K562 (cell line): ENCODE measurements at regions not wholly inside any gene's neighbourhood (a gene's known extent, or its start where the extent isn't known, plus 50 kb on each side); places are given as distances from the start of the nearest gene placed in this dataset.
"Not testable (repeated sequence)": the region's sequence is repeated elsewhere in the genome, so short reads cannot be mapped to it uniquely, and the experiment has no call there.

Source experiments
- ATAC-seq: fragments of 200-7000 bp; cut with Tn5 transposase; 3 replicates; pipeline ENCODE4 v1.9.1; 2020; ENCODE audit warnings: moderate library complexity
- BruUV-seq: library from RNA; stranded (reverse); fragments of 400-500 nt; replicated peaks from 2 replicates; lab custom pipeline; 2021; lab: Mats Ljungman, UMichigan
- CTCF ChIA-PET: fragments of 300-600 bp; formaldehyde crosslinking; extraction: SDS; loops from one replicate; lab custom pipeline; 2021; ENCODE audit warnings: low intra/inter-chr PET ratio; lab: Yijun Ruan, JAX
- POLR2A ChIA-PET: fragments of 300-600, 350-650 bp; sonication (Branson Sonifier 250); formaldehyde crosslinking; extraction: SDS; loops from one replicate; lab custom pipeline; 2021; ENCODE audit warnings: antibody characterized with exemption, inconsistent platforms; lab: Yijun Ruan, JAX
- DNase-seq, 4 experiments: peaks; one replicate each; pipeline versions ENCODE4 v3.0.0 to v3.0.0-alpha.2; 2011 to 2018; ENCODE audit warnings: low spot score in 3 of 4, mixed read lengths in 3 of 4; ENCODE audit errors: extremely low read depth in 1 of 4
- FAIRE-seq: peaks from 2 replicates; lab custom pipeline; 2011; peaks lifted over from hg19 to GRCh38; lab: Jason Lieb, UNC
- H2AFZ ChIP-seq: 2 replicates; pipeline ENCODE4 v1.6.0; 2011; ENCODE audit warnings: low read depth, low read length, control low read depth, inconsistent platforms
- H3K27ac ChIP-seq: fragments of 200-600 bp; 3 replicates; pipeline ENCODE4 v1.8.0; 2011; ENCODE audit warnings: low read depth, mild to moderate bottlenecking, control low read depth, inconsistent platforms, low read length, moderate library complexity, mixed read lengths; ENCODE audit errors: extremely low read depth
- H3K27me3 ChIP-seq, 2 experiments: fragments of 300-600 bp in 1 of 2; 2 replicates in 1 of 2; 3 replicates in 1 of 2; pipeline versions ENCODE4 v1.6.0 to v1.8.0; 2011; ENCODE audit warnings: inconsistent platforms in 2 of 2, low read length in 2 of 2, mild to moderate bottlenecking in 1 of 2, mixed read lengths in 1 of 2, moderate library complexity in 1 of 2; ENCODE audit not compliant: control insufficient read depth in 2 of 2, insufficient read depth in 2 of 2
- H3K36me3 ChIP-seq: fragments of 300-600 bp; 3 replicates; pipeline ENCODE4 v1.8.0; 2011; ENCODE audit warnings: mild to moderate bottlenecking, low read length, inconsistent platforms; ENCODE audit not compliant: control insufficient read depth, insufficient read depth
- H3K4me1 ChIP-seq, 2 experiments: fragments of 200-600 bp in 1 of 2; replicated peaks in 1 of 2; 2 replicates in 1 of 2; 3 replicates in 1 of 2; pipeline versions ENCODE4 v1.5.1 to v1.8.0; 2011; ENCODE audit warnings: inconsistent platforms in 2 of 2, low read length in 2 of 2, mild to moderate bottlenecking in 1 of 2, mixed read lengths in 1 of 2, moderate library complexity in 1 of 2; ENCODE audit not compliant: control insufficient read depth in 2 of 2, insufficient read depth in 2 of 2
- H3K4me2 ChIP-seq: 2 replicates; pipeline ENCODE4 v1.6.1; 2011; ENCODE audit warnings: low read length, control low read depth, inconsistent platforms, mixed read lengths; ENCODE audit not compliant: insufficient read depth
- H3K4me3 ChIP-seq: fragments of 200-600 bp; sonication (generic), shearing (Covaris generic); 2 replicates; pipeline ENCODE4 v1.5.1; 2016; ENCODE audit warnings: control low read depth, inconsistent platforms
- H3K79me2 ChIP-seq: fragments of 200-600 bp; 3 replicates; pipeline ENCODE4 v1.8.0; 2011; ENCODE audit warnings: low read length, inconsistent platforms; ENCODE audit not compliant: control insufficient read depth, insufficient read depth
- H3K9ac ChIP-seq, 2 experiments: 2 replicates each; pipeline versions ENCODE4 v1.6.0 to v1.6.1; 2011; ENCODE audit warnings: low read depth in 2 of 2, low read length in 2 of 2, control low read depth in 1 of 2, inconsistent platforms in 1 of 2, mild to moderate bottlenecking in 1 of 2, mixed read lengths in 1 of 2; ENCODE audit not compliant: insufficient read depth in 1 of 2
- H3K9me1 ChIP-seq: one replicate; pipeline ENCODE4 v1.6.0; 2011; ENCODE audit warnings: inconsistent platforms, mild to moderate bottlenecking, low read length, moderate library complexity; ENCODE audit not compliant: control insufficient read depth, insufficient read depth
- H3K9me3 ChIP-seq: replicated peaks from 2 replicates; pipeline ENCODE4 v1.5.1; 2011; ENCODE audit warnings: low read depth, low read length, inconsistent platforms; ENCODE audit not compliant: control insufficient read depth, insufficient read depth
- H4K20me1 ChIP-seq: replicated peaks from 2 replicates; pipeline ENCODE4 v1.6.1; 2011; ENCODE audit warnings: low read length, inconsistent platforms, mixed read lengths; ENCODE audit not compliant: control insufficient read depth, insufficient read depth
- CTCF ChIP-seq, 3 experiments: IDR thresholded peaks in 2 of 3; conservative IDR thresholded peaks in 1 of 3; 2 replicates each; pipeline ENCODE4 v1.5.1; 2011 to 2012; ENCODE audit warnings: low read length in 3 of 3, mild to moderate bottlenecking in 3 of 3, control low read depth in 2 of 3, improper control_type of control experiment in 1 of 3, inconsistent platforms in 1 of 3, low read depth in 1 of 3, mixed read lengths in 1 of 3, moderate library complexity in 1 of 3; ENCODE audit not compliant: insufficient read depth in 2 of 3
- RAD21 ChIP-seq, 2 experiments: fragments of 250-450 bp in 1 of 2; fragments of 450-650 bp in 1 of 2; sonication (Bioruptor Pico) in 1 of 2; formaldehyde crosslinking in 1 of 2; IDR thresholded peaks in 1 of 2; conservative IDR thresholded peaks in 1 of 2; 2 replicates each; pipeline versions ENCODE4 v1.4.0 to v1.8.0; 2020 to 2022; ENCODE audit warnings: mild to moderate bottlenecking in 2 of 2, moderate library complexity in 1 of 2
- ZBTB11 ChIP-seq, 3 experiments: fragments of 200-800 bp in 1 of 3; fragments of 250-450 bp in 1 of 3; fragments of 450-650 bp in 1 of 3; sonication (Bioruptor Pico) in 1 of 3; sonication (Bioruptor generic) in 1 of 3; formaldehyde crosslinking in 1 of 3; IDR thresholded peaks; 2 replicates each; pipeline versions ENCODE4 v1.6.1 to v1.8.0; 2016 to 2022; ENCODE audit warnings: mild to moderate bottlenecking in 2 of 3, missing genetic modification characterization in 2 of 3, missing compliant biosample characterization in 1 of 3, moderate library complexity in 1 of 3
- WGBS: fragments of 100-300 bp; shearing (Covaris generic); methylation state at CpG from one replicate; pipeline ENCODE4 v1.1.6; 2016; ENCODE audit warnings: low coverage, mixed read lengths; ENCODE audit not compliant: insufficient coverage; ENCODE audit errors: missing lambda C conversion rate; 5-methylcytosine and 5-hydroxymethylcytosine counted together
- in situ Hi-C: fragments of 300-500 bp; cut with MboI; formaldehyde crosslinking; loops from 4 replicates; pipeline ENCODE4 v1.15.0; 2018; ENCODE audit warnings: inconsistent platforms, mixed read lengths
- intact Hi-C: fragments of 100-400 bp; cut with micrococcal nuclease; formaldehyde crosslinking; loops from 2 replicates; pipeline ENCODE4 v1.14.2; 2022

- POLR2A ChIA-PET: interaction anchor here (1.1 kb wide), 1 partner anchor 15 kb away, joined by 3 read pairs; no protein-coding TSS in a partner anchor
- H3K4me3 ChIP-seq, H3K9me3 ChIP-seq, H4K20me1 ChIP-seq, intact Hi-C loops, FAIRE-seq, H3K9me1 ChIP-seq, CTCF ChIA-PET, H3K4me1 ChIP-seq, H3K9ac ChIP-seq, H3K79me2 ChIP-seq, BruUV-seq, H3K36me3 ChIP-seq, H3K4me2 ChIP-seq, DNase-seq, in situ Hi-C loops, H3K27ac ChIP-seq, H2AFZ ChIP-seq: not testable (repeated sequence)
- peaks cover 0 to 64% of the 10 kb centered on the region in 2 experiments; a peak in 3 of 5 replicates for H3K27me3 ChIP-seq
- 2% methylated on average over 24 of the region's 26 CpGs for WGBS
- peak; percentile 61; the same call in 2 of the 3 replicates for ATAC-seq
- TF ChIP-seq ZBTB11 (CRISPR knock-in tag; IDR thresholded peaks at IDR 0.05) (peak in 1 of 3 experiments; percentile 38; a peak in 1 of 6 replicates), RAD21 (CRISPR knock-in tag; conservative IDR thresholded peaks at IDR 0.05 in 1 of 2, IDR thresholded peaks at IDR 0.05 in 1 of 2) (peak in 1 of 2 experiments; percentile 30), CTCF (IDR thresholded peaks at IDR 0.05 in 2 of 3, conservative IDR thresholded peaks at IDR 0.05 in 1 of 3; ENCODE audit: insufficient read depth in 2 of 3, low read depth in 1 of 3, low read length in 3 of 3) (peak; percentile 12 to 24 (median 18); a peak in 3 of 6 replicates)
These were observed 187.1 kb upstream of the SULF2 start for GRCh38 chr20:47972297-47972915.
